BJ (cell line): ENCODE measurements at regions not wholly inside any gene's neighbourhood (a gene's known extent, or its start where the extent isn't known, plus 50 kb on each side); places are given as distances from the start of the nearest gene placed in this dataset.
"Not testable (repeated sequence)": the region's sequence is repeated elsewhere in the genome, so short reads cannot be mapped to it uniquely, and the experiment has no call there.

Experiments
- CTCF ChIA-PET: fragments of 350-600 bp; formaldehyde crosslinking; extraction: SDS; loops from one replicate; lab custom pipeline; 2021; ENCODE audit warnings: antibody characterized with exemption, inconsistent platforms; lab: Yijun Ruan, JAX
- POLR2A ChIA-PET: fragments of 300-600 bp; sonication (Branson Sonifier 250); formaldehyde crosslinking; extraction: SDS; loops from one replicate; lab custom pipeline; 2021; ENCODE audit warnings: antibody characterized with exemption; lab: Charles Lee
- DNase-seq: peaks from one replicate; pipeline ENCODE4 v3.0.0-alpha.2; 2011; ENCODE audit warnings: low read depth
- H3K27me3 ChIP-seq: 2 replicates; pipeline ENCODE4 v1.6.0; 2011; ENCODE audit warnings: low read length; ENCODE audit not compliant: control insufficient read depth, insufficient read depth
- H3K36me3 ChIP-seq: 2 replicates; pipeline ENCODE4 v1.5.1; 2011; ENCODE audit warnings: low read length; ENCODE audit not compliant: control insufficient read depth, insufficient read depth
- H3K4me3 ChIP-seq: 2 replicates; pipeline ENCODE4 v1.5.1; 2011; ENCODE audit warnings: low read depth, mild to moderate bottlenecking, control low read depth, low read length
- TF ChIP-seq, protein P1 (sequence below): IDR thresholded peaks from 2 replicates; pipeline ENCODE4 v1.5.1; 2011; ENCODE audit warnings: low read depth, mild to moderate bottlenecking, control low read depth, inconsistent platforms, low read length, moderate library complexity; ENCODE audit not compliant: insufficient read depth

DNA sequence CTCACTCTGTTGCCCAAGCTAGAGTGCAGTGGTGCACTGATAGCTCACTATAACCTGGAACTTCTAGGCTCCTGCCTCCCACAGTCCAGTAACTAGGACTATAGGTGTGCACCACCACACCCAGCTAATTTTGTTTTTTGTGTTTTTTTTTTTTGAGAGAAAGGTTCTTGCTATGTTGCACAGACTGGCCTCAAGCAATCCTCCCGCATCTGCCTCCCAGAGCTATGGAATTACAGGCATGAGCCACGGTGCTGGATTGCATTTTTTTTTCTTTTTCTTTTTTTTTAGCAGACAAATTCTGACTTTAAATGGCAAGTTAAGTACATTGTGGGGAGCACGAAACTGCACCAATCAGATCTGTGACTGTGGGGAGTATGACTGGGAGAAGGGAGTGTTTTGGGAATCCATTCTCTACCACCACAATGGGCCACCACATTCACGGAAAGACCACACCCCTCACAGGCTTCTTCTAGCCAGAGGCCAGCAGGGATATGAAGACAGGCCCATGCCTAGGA lies 58.1 kb upstream of the MSMB start:
- ChIA-PET POLR2A (interaction anchor here (0.7 kb wide), 1 partner anchor 179 kb away, joined by 3 read pairs; no protein-coding TSS in a partner anchor), CTCF (no interaction called here)
- Histone ChIP-seq H3K27me3 (no peaks in the 10 kb centered on the region; the same call in 1 of the 2 replicates), H3K36me3 (no peaks in the 10 kb centered on the region), H3K4me3 (no peak overlapping the region)
- no peak for DNase-seq
- TF ChIP-seq, protein P1, sequence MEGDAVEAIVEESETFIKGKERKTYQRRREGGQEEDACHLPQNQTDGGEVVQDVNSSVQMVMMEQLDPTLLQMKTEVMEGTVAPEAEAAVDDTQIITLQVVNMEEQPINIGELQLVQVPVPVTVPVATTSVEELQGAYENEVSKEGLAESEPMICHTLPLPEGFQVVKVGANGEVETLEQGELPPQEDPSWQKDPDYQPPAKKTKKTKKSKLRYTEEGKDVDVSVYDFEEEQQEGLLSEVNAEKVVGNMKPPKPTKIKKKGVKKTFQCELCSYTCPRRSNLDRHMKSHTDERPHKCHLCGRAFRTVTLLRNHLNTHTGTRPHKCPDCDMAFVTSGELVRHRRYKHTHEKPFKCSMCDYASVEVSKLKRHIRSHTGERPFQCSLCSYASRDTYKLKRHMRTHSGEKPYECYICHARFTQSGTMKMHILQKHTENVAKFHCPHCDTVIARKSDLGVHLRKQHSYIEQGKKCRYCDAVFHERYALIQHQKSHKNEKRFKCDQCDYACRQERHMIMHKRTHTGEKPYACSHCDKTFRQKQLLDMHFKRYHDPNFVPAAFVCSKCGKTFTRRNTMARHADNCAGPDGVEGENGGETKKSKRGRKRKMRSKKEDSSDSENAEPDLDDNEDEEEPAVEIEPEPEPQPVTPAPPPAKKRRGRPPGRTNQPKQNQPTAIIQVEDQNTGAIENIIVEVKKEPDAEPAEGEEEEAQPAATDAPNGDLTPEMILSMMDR = no peak

DNA sequence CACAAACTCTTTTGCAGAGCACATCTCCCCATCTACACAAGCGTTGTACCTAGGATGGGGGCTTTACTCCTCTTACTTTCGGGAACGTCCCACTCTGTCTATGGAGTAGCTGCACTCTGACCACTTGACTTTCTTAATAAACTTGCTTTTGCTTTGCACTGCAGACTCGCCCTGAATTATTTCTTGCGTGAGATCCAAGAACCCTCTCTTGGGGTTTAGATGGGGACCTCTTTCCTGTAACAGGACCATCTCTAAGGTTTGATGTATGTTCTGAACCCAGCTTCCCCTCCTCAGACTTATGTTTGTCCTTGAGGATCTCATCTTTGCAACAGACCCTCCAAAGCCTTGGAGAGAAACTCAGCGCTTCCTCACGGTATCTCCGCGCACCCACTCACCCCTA lies 59.3 kb upstream of the MSMB start:
- H3K36me3 ChIP-seq, POLR2A ChIA-PET, DNase-seq, H3K4me3 ChIP-seq, H3K27me3 ChIP-seq, CTCF ChIA-PET: not testable (repeated sequence)

DNA sequence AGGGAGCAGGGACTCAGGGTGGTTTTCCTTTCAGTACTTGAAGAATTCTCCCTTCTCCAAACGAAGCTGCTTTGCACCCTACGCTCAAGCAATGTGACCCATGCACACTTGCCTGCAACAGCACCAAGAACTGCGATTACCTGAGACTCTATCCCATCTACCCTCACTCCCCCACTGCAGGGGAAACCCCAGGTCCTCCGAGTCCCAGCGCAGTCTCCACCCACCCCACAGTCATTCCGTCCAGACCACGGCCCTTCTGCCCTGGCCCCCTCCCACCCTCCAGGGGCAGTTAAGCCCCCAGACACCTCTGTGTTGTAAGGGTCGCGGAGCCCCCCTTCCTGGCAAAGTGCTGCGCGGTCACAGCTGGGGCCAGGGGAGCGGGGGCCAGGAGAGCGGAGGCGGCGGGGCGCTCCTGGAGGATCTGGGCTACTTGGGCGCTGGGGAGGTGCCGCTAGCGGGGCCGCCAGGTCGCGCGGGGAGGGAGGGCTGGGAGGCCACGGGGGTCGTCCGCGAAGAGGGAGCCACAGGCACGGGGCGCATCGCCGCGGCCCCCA lies 59.9 kb upstream of the MSMB start:
- POLR2A ChIA-PET, H3K27me3 ChIP-seq, DNase-seq, CTCF ChIA-PET, H3K36me3 ChIP-seq: not testable (repeated sequence)
- H3K4me3 ChIP-seq = peak overlapping the region; percentile 53

DNA sequence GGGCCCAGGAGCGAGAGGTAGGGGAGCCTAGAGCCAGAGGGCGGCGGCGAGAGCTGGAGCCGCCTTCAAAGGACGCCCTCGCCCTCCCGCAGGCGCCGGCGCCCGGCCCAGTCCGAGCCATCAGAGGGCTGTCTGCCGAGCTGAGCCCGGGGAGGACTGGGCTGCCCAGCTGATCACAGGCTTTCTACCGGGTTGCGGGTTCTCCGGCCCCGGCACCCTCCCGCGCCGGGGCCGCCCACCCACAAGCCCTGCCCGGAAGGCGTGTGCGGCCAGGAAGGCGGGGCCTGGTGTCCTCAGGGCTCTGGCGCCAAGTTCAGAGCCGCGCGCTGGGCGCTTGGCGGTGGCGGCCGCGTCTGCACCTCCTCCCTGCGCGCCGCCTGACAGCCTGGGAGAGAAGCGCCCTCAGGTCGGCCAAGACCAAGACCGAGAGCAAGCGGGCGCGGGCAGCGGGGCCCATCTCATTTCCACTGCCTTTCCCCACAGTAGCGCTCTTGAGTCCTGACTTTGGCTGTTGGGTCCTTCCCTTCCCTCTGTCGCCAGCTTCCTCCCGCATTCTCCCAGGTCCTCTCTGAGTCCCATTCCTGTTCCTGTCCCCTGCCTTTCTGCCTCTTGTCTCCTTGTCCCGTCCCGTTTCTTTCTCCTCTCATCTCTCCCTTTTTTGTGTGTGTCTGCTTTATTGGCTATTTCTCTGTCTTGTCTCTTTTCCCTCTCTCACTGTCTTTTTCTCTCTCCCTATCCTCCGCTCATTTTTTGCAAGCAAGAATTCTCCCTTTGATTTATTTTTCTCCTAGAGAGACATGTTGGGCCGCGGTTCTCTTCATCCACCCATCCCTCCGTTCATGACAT lies 60.6 kb upstream of the MSMB start:
- DNase-seq = no peak

DNA sequence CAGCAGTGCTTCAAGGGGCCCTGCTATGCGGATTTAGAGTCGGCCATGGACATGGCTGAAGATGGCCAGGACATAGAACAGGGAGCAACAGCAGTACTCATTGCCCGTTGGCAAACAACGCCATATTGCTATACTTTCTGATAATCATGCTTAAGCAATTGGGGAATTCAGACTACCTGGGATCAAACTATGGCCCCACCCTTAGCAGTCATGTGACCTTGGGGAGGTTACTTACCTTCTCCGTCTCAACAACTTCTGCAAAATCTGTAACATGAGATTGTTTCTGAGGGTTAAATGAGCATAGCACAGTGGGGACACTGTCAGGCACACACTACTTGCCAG lies 62.1 kb upstream of the MSMB start:
- DNase-seq, H3K4me3 ChIP-seq, CTCF ChIA-PET, POLR2A ChIA-PET, H3K36me3 ChIP-seq, H3K27me3 ChIP-seq: not testable (repeated sequence)

More for the DNA sequence above, 60.6 kb upstream of the MSMB start:
- Histone ChIP-seq H3K27me3 (no peaks in the 10 kb centered on the region; the same call in 1 of the 2 replicates), H3K4me3 (peak overlapping the region; percentile 53), H3K36me3 (no peaks in the 10 kb centered on the region)
- TF ChIP-seq, protein P1 = no peak
- ChIA-PET POLR2A (no interaction called here), CTCF (no interaction called here)

DNA sequence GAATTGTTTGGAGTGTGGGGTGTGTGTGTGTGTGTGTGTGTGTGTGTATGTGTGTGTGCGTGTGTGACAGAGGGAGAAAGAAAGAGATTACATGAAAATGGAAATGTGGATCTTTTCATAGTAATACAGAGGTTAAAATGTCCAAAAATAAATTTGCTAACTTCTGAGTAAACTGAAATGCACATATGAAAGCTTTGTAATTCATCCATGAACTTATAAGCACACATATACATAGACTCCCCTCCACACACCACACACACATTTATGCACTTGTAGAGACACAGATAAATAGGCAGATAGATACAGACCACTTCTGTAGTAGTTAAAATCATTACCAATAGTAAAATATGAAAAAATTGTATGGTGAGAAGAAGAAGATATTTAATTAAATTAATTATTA lies 108.2 kb upstream of the MSMB start:
- POLR2A ChIA-PET, CTCF ChIA-PET, H3K4me3 ChIP-seq, H3K27me3 ChIP-seq, DNase-seq, H3K36me3 ChIP-seq: not testable (repeated sequence)

DNA sequence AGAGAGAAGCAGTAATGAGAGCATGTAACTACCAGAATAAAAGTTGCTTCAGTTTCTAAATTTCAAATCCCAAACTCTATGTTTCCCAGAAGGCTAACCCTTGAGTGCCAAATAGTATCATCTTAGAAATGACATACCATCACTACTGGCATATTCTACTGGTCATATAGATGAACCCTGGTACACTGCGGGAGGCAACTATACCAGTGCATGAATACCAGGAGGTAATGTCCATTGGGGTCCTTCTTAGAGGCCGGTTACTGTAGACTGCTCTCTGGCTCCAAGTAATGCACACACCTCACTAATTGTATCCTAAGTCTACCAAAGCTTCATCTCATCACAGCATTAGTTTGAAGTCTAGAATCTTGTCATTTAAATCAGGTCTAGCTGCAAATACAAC lies 108.6 kb upstream of the MSMB start:
- DNase-seq, POLR2A ChIA-PET, CTCF ChIA-PET, H3K4me3 ChIP-seq, H3K27me3 ChIP-seq, H3K36me3 ChIP-seq: not testable (repeated sequence)

DNA sequence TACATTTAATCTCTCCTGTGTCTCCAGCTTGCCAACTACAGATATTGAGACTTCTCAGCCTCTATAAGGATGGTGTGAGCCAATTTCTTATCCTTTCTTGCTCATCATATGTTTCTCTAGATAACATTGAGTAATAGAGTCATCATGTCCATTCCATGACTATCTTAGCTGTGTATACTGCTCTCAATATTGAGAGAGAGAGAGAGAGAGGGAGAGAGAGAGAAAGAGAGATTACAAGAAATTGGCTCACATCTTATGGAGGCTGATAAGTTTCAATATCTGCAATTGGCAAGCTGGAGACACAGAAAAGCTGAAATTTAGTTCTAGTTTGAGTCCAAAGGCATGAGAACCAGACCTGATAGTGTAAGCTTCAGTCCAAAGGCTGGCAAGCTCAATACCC lies 110.8 kb upstream of the MSMB start:
- H3K4me3 ChIP-seq, POLR2A ChIA-PET, H3K27me3 ChIP-seq, H3K36me3 ChIP-seq, DNase-seq, CTCF ChIA-PET: not testable (repeated sequence)
